Cardiac fibroblast (primary cell): ENCODE measurements at regions not wholly inside any gene's neighbourhood (a gene's known extent, or its start where the extent isn't known, plus 50 kb on each side); places are given as distances from the start of the nearest gene placed in this dataset.

Experiments
- DNase-seq, 2 donors: peaks; one replicate each; pipeline versions ENCODE4 v3.0.0 to v3.0.0-alpha.2; 2010; ENCODE audit warnings: low read depth in 2 of 2
- H3K4me3 ChIP-seq, 2 donors: replicated peaks in 1 of 2; 1 replicate in 1 of 2; 2 replicates in 1 of 2; pipeline ENCODE4 v1.5.1; 2011; ENCODE audit warnings: low read depth in 2 of 2, low read length in 2 of 2, mild to moderate bottlenecking in 2 of 2, moderate library complexity in 1 of 2
- TF ChIP-seq, protein P1 (sequence below): IDR thresholded peaks from one replicate; pipeline ENCODE4 v1.5.1; 2011; ENCODE audit warnings: low read depth, mild to moderate bottlenecking, low read length, inconsistent platforms

DNA sequence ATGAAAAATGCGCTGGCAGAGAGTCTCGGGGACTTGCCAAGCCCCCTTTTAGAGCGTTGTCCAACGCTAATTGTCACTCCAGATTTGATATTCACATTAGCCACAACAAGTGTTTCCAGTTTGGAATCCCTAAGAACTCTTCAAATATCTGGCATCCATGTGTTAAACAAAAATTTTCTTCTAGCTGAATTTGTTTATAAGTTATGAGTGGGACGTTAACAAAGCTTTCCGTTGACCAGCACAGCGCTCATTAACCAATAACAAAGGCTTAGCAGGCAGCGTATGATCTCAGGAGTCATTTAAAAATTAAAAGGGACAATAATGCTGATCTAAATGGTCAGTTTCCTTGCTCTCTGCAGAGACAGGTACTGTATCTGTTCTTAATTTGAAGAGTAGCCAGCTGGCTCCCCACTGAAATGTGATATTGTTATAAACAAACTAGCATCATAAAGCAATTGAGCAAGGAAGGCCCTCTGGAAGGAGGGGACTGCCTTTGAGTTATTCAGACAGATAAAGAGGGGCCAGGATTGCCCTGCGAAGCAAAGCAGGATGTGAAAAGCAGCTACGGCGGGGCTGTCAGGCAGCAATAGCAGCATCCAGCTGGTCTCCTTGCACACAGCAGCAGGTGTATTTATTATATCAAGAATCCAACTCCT, 337.2 kb upstream of the SALL3 start:
- no peak for DNase-seq
- no peak overlapping the region for H3K4me3 ChIP-seq
- TF ChIP-seq, protein P1, sequence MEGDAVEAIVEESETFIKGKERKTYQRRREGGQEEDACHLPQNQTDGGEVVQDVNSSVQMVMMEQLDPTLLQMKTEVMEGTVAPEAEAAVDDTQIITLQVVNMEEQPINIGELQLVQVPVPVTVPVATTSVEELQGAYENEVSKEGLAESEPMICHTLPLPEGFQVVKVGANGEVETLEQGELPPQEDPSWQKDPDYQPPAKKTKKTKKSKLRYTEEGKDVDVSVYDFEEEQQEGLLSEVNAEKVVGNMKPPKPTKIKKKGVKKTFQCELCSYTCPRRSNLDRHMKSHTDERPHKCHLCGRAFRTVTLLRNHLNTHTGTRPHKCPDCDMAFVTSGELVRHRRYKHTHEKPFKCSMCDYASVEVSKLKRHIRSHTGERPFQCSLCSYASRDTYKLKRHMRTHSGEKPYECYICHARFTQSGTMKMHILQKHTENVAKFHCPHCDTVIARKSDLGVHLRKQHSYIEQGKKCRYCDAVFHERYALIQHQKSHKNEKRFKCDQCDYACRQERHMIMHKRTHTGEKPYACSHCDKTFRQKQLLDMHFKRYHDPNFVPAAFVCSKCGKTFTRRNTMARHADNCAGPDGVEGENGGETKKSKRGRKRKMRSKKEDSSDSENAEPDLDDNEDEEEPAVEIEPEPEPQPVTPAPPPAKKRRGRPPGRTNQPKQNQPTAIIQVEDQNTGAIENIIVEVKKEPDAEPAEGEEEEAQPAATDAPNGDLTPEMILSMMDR = no peak

DNA sequence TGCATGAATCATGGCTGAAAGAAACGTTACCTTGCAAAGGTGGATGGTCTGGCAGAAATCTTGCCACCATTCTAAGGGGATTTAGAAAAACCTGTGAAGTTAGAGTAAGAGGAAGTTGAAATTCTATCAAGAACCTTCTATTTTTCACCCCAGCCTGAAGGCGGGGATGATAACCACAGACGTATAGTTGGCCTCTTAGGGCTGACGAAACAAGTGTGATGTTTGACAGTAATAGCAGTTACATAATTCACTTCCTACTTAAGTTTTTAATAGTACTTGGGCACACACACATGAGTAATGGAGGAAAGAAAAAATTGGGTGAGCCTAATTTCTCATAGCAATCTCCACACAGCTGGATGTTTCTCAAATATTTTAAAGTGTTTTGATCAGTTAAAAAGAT, 336.6 kb upstream of the SALL3 start:
- no peak overlapping the region for H3K4me3 ChIP-seq

DNA sequence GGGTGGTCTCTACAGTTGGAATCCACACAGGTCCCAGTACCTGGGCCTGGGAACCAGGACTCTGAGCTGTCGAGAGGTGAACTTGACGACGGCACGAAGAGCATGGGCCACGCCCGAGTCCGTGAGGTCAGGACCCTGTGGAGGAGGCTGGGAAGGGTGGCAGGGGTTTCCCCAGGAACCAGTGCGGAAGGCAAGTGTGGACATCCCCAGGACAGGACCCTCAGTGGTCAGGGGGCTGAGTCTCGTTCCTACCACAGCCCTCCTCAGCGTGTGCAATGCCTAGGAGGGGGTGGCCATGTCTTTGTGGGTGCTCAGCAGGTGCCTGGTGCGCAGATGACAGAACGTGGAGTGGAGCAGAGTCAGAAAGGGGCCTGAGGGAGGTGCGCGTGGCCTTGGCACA, 335.6 kb upstream of the SALL3 start:
- H3K4me3 ChIP-seq = no peak overlapping the region
- TF ChIP-seq, protein P1 = no peak
- no peak for DNase-seq

More for the DNA sequence above, 336.6 kb upstream of the SALL3 start:
- TF ChIP-seq, protein P1 = no peak
- no peak for DNase-seq

DNA sequence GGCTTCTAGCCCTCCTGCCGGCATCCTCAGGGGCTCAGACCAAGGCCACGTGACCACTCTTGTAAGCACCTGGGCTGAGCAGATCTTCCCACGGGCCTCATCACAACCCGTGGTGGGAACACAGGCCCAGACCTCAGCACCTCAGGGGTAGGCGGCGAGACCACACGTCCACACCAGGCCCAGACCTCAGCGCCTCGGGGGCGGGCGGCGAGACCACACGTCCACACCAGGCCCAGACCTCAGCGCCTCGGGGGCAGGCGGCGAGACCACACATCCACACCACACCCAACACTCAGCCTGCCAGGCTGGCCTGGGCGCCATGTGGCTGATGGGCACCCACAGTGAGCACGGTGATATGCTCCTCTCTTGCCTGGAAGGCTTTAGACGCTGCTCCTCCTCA, 334.4 kb upstream of the SALL3 start:
- no peak overlapping the region for H3K4me3 ChIP-seq
- no peak for DNase-seq
- TF ChIP-seq, protein P1 = no peak

DNA sequence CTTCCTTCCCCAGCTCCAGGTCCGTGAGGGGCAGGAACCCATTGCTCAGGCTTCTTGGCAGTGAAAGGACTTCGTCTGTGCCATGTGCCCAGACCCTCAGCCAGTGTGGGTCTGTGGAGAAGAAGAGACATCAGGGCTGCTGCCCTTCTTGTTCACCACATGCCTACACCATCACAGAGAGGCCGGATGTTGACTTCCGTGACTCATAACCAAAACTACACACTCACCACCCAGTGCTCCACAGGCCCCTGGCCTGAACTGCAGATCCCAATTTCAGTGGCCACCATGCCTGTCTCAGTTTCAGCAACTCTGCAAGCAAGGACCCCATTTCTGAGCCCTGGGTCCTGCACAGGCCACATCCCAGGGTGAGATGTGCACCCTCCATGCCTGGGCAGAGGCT, 332.6 kb upstream of the SALL3 start:
- TF ChIP-seq, protein P1 = no peak
- DNase-seq = no peak
- no peak overlapping the region for H3K4me3 ChIP-seq

DNA sequence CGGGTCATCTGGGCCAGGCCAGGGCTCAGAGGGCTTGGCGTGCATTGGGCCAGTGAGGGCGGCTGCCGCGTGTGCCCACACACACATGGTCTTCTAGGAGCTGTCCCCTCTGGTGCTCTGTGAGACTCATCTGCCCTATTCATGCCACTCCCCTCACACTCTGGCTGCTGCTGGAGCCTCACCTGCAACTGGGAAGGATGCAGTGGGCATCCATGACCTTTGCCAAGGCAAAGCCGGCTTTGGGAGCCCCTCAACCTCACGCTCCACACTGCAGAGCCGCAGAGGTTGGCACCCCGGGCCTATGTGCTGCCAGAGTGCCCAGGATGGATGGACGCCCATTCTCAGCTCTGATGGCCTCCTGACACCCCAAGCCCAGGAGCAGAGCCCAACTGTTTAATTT, 330.2 kb upstream of the SALL3 start:
- DNase-seq = no peak

More for the DNA sequence above, 330.2 kb upstream of the SALL3 start:
- H3K4me3 ChIP-seq = no peak overlapping the region
- TF ChIP-seq, protein P1 = no peak
